Activated CD4-positive, alpha-beta T cell treated with anti-CD3 and anti-CD28 coated beads, Interleukin-2, Interleukin-4, amounts not matched to agents 100 ng/mL and 50 ng/mL, durations not matched to agents 16 hours and 8 hours (primary cell): ENCODE measurements at regions not wholly inside any gene's neighbourhood (a gene's known extent, or its start where the extent isn't known, plus 50 kb on each side); places are given as distances from the start of the nearest gene placed in this dataset.

Experiments
- DNase-seq: peaks from one replicate; pipeline ENCODE4 v3.0.0-alpha.2; 2020; ENCODE audit warnings: low spot score

DNA sequence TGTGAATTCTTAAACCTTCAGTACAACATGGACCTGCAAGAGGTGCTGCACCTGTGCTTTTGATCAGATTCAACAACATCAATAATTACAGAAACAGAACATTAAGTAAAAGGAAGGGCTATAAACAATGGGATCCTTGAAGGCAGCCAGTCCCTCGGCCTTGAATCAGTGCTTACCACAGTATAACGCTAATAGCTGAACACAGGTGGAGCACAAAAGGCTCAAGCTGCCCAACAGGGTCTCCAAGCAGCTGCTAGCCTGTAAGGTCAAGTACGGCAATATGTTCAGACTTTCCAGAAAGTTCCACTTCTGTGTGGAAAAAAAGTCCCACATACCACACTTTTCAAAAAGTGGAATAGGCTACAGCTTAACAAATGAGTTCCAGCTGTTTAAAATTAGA is 61.9 kb upstream of the ITGA1 start:
- DNase-seq, result no peak

GRCh38 chr5:52727020-52727419 is 60.7 kb upstream of the ITGA1 start:
- DNase-seq, result no peak

DNA sequence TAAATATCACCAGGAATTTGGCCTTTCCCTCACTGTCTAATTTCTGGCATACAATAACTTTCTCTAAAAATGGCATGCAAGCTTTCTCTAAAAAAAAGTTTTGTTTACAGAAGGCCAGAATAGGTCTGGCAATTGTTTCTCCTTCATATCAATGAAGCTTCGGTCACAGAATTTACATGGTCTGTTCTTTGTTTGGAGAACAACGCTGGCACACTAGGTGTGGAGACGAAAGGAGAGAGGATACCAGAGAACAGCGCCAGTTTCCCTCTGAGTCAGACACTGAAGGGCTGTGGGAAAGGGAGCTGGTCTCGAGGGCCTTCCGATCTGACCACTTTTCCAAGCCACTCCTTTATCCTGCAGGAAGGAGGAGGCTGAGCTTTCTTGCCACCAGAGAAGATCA is 60.1 kb upstream of the ITGA1 start:
- no peak for DNase-seq

DNA sequence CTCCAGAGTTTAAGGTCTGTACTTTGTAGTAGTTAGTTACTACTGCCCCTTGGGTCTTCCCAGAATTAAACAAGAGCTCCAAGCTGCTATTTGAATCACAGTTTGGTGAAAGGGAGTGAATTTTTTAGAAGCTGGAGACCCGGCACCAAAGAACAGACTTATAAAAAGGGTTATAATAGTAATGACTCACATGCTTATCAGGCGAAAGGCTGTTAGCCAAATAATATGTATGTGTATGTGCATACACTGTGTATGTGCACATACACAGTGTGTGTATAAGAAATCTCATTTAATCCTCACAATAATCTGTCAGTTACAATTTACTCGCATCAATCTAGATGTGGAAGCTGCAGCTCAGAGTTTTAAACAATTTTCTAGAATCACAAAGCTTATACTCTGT is 59.5 kb upstream of the ITGA1 start:
- no peak for DNase-seq

GRCh38 chr5:52728686-52729085 is 59.0 kb upstream of the ITGA1 start:
- no peak for DNase-seq

GRCh38 chr5:52731274-52732027 is 56.3 kb upstream of the ITGA1 start:
- no peak for DNase-seq

DNA sequence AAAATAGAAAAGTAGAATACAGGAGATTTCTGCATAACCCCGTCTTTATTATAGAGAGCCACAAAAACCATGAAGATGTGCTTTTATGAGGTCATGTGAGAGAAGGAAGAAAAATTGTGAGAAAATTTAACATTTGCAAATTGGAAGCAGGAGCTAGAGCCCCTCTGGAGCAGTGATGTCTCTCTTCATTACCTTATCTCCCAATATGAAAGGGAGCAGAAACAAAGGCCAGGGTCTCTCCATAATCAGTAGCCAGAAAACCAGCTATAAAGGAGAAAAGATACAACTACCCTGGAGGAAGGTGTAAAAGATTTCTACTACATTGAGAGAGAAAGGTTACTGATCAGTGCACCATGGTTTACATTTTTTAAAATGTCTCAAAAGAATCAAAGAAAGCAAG is 53.2 kb upstream of the ITGA1 start:
- no peak for DNase-seq

GRCh38 chr5:52735139-52735538 is 52.6 kb upstream of the ITGA1 start:
- no peak for DNase-seq
